Activated CD8-positive, alpha-beta memory T cell treated with anti-CD3 and anti-CD28 coated beads, Interleukin-2, amount 50 U/mL, for 48 hours (primary cell): ENCODE measurements at regions not wholly inside any gene's neighbourhood (a gene's known extent, or its start where the extent isn't known, plus 50 kb on each side); places are given as distances from the start of the nearest gene placed in this dataset.

Experiments
- DNase-seq: peaks from one replicate; pipeline ENCODE4 v3.0.0-alpha.2; 2020

GRCh38 chr1:67563684-67564083, 121.3 kb upstream of the GADD45A start:
- no peak for DNase-seq

- DNase-seq: no peak
Observed at GRCh38 chr1:67564193-67564592, 120.8 kb upstream of the GADD45A start.

GRCh38 chr1:67566803-67567377, 118.1 kb upstream of the GADD45A start:
- DNase-seq: no peak

GRCh38 chr1:67570486-67571143, 114.4 kb upstream of the GADD45A start:
- DNase-seq: no peak

GRCh38 chr1:67571406-67571805, 113.6 kb upstream of the GADD45A start:
- no peak for DNase-seq

GRCh38 chr1:67571901-67572593, 113.0 kb upstream of the GADD45A start:
- no peak for DNase-seq

GRCh38 chr1:67572594-67573221, 112.3 kb upstream of the GADD45A start:
- no peak for DNase-seq

- DNase-seq: no peak
Observed at GRCh38 chr1:67573311-67573872, 111.6 kb upstream of the GADD45A start.

- no peak for DNase-seq
Observed at GRCh38 chr1:67574221-67574620, 110.8 kb upstream of the GADD45A start.

GRCh38 chr1:67575861-67576260, 109.1 kb upstream of the GADD45A start:
- no peak for DNase-seq

- no peak for DNase-seq
Observed at GRCh38 chr1:67576474-67576873, 108.5 kb upstream of the GADD45A start.

- no peak for DNase-seq
Observed at GRCh38 chr1:67577646-67578045, 107.4 kb upstream of the GADD45A start.

- DNase-seq: no peak
Observed at GRCh38 chr1:67578397-67579020, 106.5 kb upstream of the GADD45A start.

GRCh38 chr1:67579623-67580394, 105.2 kb upstream of the GADD45A start:
- no peak for DNase-seq

- no peak for DNase-seq
Observed at GRCh38 chr1:67580691-67581403, 104.2 kb upstream of the GADD45A start.

- DNase-seq: no peak
Observed at GRCh38 chr1:67582625-67583461, 102.2 kb upstream of the GADD45A start.

GRCh38 chr1:67583462-67583950, 101.5 kb upstream of the GADD45A start:
- no peak for DNase-seq

GRCh38 chr1:67584938-67585337, 100.1 kb upstream of the GADD45A start:
- DNase-seq: no peak

GRCh38 chr1:67586596-67586995, 98.4 kb upstream of the GADD45A start:
- no peak for DNase-seq

- no peak for DNase-seq
Observed at GRCh38 chr1:67588178-67588855, 96.7 kb upstream of the GADD45A start.
